Tibial artery (tissue), 4 donors: ENCODE measurements at regions not wholly inside any gene's neighbourhood (a gene's known extent, or its start where the extent isn't known, plus 50 kb on each side); places are given as distances from the start of the nearest gene placed in this dataset.

Experiments used
- DNase-seq, 2 donors: peaks; one replicate each; pipeline ENCODE4 v3.0.0-alpha.2; 2019
- H3K27ac ChIP-seq, 2 donors: fragments of 200-600 bp; sonication (generic) in 1 of 2; 1 replicate in 1 of 2; 2 replicates in 1 of 2; pipeline ENCODE4 v1.5.1; 2018 to 2019; ENCODE audit warnings: mild to moderate bottlenecking in 1 of 2
- H3K27me3 ChIP-seq, 2 donors: fragments of 200-600 bp; sonication (generic) in 1 of 2; one replicate each; pipeline versions ENCODE4 v1.5.1 to v1.6.0; 2016 to 2019
- H3K36me3 ChIP-seq, 3 donors: fragments of 200-600 bp; sonication (generic) in 2 of 3; one replicate each; pipeline ENCODE4 v1.5.1; 2016 to 2019; ENCODE audit warnings: mild to moderate bottlenecking in 2 of 3
- H3K4me1 ChIP-seq, 4 donors: fragments of 200-600 bp; sonication (generic) in 2 of 4; 1 replicate in 3 of 4; 2 replicates in 1 of 4; pipeline ENCODE4 v1.5.1; 2016 to 2019
- H3K4me3 ChIP-seq, 2 donors: fragments of 200-600 bp; sonication (generic) in 1 of 2; 1 replicate in 1 of 2; 2 replicates in 1 of 2; pipeline ENCODE4 v1.5.1; 2018 to 2019; ENCODE audit warnings: mild to moderate bottlenecking in 2 of 2
- H3K9me3 ChIP-seq, 3 donors: fragments of 200-600 bp; sonication (generic) in 1 of 3; one replicate each; pipeline ENCODE4 v1.5.1; 2016 to 2019
- CTCF ChIP-seq, 2 experiments: fragments of 200-600 bp in 1 of 2; fragments of 450-650 bp in 1 of 2; IDR thresholded peaks; one replicate each; pipeline ENCODE4 v1.5.1; 2017 to 2019; ENCODE audit warnings: antibody characterized with exemption in 2 of 2, mild to moderate bottlenecking in 1 of 2, moderate library complexity in 1 of 2
- intact Hi-C: fragments of 100-400 bp; cut with DNase I; formaldehyde crosslinking; loops from one replicate; pipeline ENCODE4 v1.15.0; 2023; ENCODE audit warnings: low total_unique reads

GRCh38 chr6:167677422-167677789 lies 149.3 kb upstream of the AFDN start:
- H3K4me1 ChIP-seq, result peaks cover 0 to 19% (median 10%) of the 10 kb centered on the region in 4 donors
- TF ChIP-seq CTCF (IDR thresholded peaks at IDR 0.05), result no peak
- no peaks in the 10 kb centered on the region for H3K9me3 ChIP-seq
- intact Hi-C loops, result no loop called here
- DNase-seq, result no peak
- peaks cover 0 to 39% of the 10 kb centered on the region in 2 donors for H3K27me3 ChIP-seq
- no peak overlapping the region for H3K4me3 ChIP-seq
- no peak overlapping the region for H3K27ac ChIP-seq
- no peaks in the 10 kb centered on the region for H3K36me3 ChIP-seq

GRCh38 chr6:167678102-167679101 lies 148.3 kb upstream of the AFDN start:
- Histone ChIP-seq H3K27me3 (peaks cover 0 to 42% of the 10 kb centered on the region in 2 donors), H3K4me3 (peak overlapping the region; percentile 18 to 43), H3K9me3 (no peaks in the 10 kb centered on the region), H3K27ac (no peak overlapping the region), H3K36me3 (no peaks in the 10 kb centered on the region), H3K4me1 (peaks cover 0 to 23% (median 10%) of the 10 kb centered on the region in 4 donors)
- no peak for DNase-seq
- intact Hi-C loops, result no loop called here
- TF ChIP-seq CTCF (IDR thresholded peaks at IDR 0.05), result no peak

GRCh38 chr6:167679122-167679736 lies 147.5 kb upstream of the AFDN start:
- Histone ChIP-seq H3K27ac (no peak overlapping the region), H3K36me3 (no peaks in the 10 kb centered on the region), H3K4me1 (peaks cover 0 to 24% (median 10%) of the 10 kb centered on the region in 4 donors), H3K4me3 (no peak overlapping the region), H3K9me3 (no peaks in the 10 kb centered on the region), H3K27me3 (peaks cover 0 to 48% of the 10 kb centered on the region in 2 donors)
- DNase-seq, result peak in 1 of 2 donors; percentile 33
- intact Hi-C loops, result no loop called here
- TF ChIP-seq CTCF (IDR thresholded peaks at IDR 0.05), result no peak

GRCh38 chr6:167679790-167680604 lies 146.7 kb upstream of the AFDN start:
- Histone ChIP-seq H3K27me3 (peaks cover 0 to 48% of the 10 kb centered on the region in 2 donors), H3K36me3 (no peaks in the 10 kb centered on the region), H3K4me1 (peaks cover 0 to 24% (median 10%) of the 10 kb centered on the region in 4 donors), H3K9me3 (no peaks in the 10 kb centered on the region), H3K4me3 (no peak overlapping the region), H3K27ac (no peak overlapping the region)
- DNase-seq, result peak in 1 of 2 donors; percentile 41
- TF ChIP-seq CTCF (IDR thresholded peaks at IDR 0.05), result no peak
- intact Hi-C loops, result no loop called here

GRCh38 chr6:167680605-167681149 lies 146.0 kb upstream of the AFDN start:
- Histone ChIP-seq H3K27ac (no peak overlapping the region), H3K4me1 (peaks cover 0 to 24% (median 10%) of the 10 kb centered on the region in 4 donors), H3K27me3 (peaks cover 0 to 48% of the 10 kb centered on the region in 2 donors), H3K9me3 (no peaks in the 10 kb centered on the region), H3K36me3 (no peaks in the 10 kb centered on the region), H3K4me3 (no peak overlapping the region)
- no peak for TF ChIP-seq CTCF (IDR thresholded peaks at IDR 0.05)
- intact Hi-C loops, result no loop called here
- peak in 1 of 2 donors; percentile 41 for DNase-seq
